ENCODE measurements at regions not wholly inside any gene's neighbourhood (a gene's known extent, or its start where the extent isn't known, plus 50 kb on each side); places are given as distances from the start of the nearest gene placed in this dataset.

GRCh38 chr6:1463751-1464426 lies 74.5 kb downstream of the FOXF2 start:
- DNase-seq: no peak
- Histone ChIP-seq H3K27ac (no peak overlapping the region), H3K4me3 (no peak overlapping the region), H3K36me3 (no peaks in the 10 kb centered on the region), H3K27me3 (no peaks in the 10 kb centered on the region), H3K4me1 (no peaks in the 10 kb centered on the region), H3K9me3 (no peaks in the 10 kb centered on the region)
- TF ChIP-seq CTCF (IDR thresholded peaks at IDR 0.05) (no peak), POLR2A (IDR thresholded peaks at IDR 0.05) (no peak)

GRCh38 chr6:1464781-1465370 lies 75.5 kb downstream of the FOXF2 start:
- no peak overlapping the region for H3K4me3 ChIP-seq
- TF ChIP-seq CTCF (IDR thresholded peaks at IDR 0.05) (no peak), POLR2A (IDR thresholded peaks at IDR 0.05) (no peak)
- H3K27ac ChIP-seq: no peak overlapping the region
- no peaks in the 10 kb centered on the region for H3K36me3 ChIP-seq
- no peaks in the 10 kb centered on the region for H3K4me1 ChIP-seq
- H3K27me3 ChIP-seq: no peaks in the 10 kb centered on the region
- H3K9me3 ChIP-seq: no peaks in the 10 kb centered on the region
- DNase-seq: no peak

GRCh38 chr6:1468126-1468525 lies 78.8 kb downstream of the FOXF2 start:
- H3K36me3 ChIP-seq: no peaks in the 10 kb centered on the region
- no peak for DNase-seq
- no peak overlapping the region for H3K4me3 ChIP-seq
- H3K27ac ChIP-seq: no peak overlapping the region
- no peaks in the 10 kb centered on the region for H3K4me1 ChIP-seq
- no peak for TF ChIP-seq POLR2A (IDR thresholded peaks at IDR 0.05)
- no peak for TF ChIP-seq CTCF (IDR thresholded peaks at IDR 0.05)
- H3K9me3 ChIP-seq: no peaks in the 10 kb centered on the region
- no peaks in the 10 kb centered on the region for H3K27me3 ChIP-seq

- no peaks in the 10 kb centered on the region for H3K27me3 ChIP-seq
- no peaks in the 10 kb centered on the region for H3K9me3 ChIP-seq
- H3K4me3 ChIP-seq: no peak overlapping the region
- TF ChIP-seq POLR2A (IDR thresholded peaks at IDR 0.05) (no peak), CTCF (IDR thresholded peaks at IDR 0.05) (no peak)
- DNase-seq: no peak
- no peak overlapping the region for H3K27ac ChIP-seq
- no peaks in the 10 kb centered on the region for H3K36me3 ChIP-seq
- no peaks in the 10 kb centered on the region for H3K4me1 ChIP-seq
Measured at GRCh38 chr6:1470040-1470439, 80.7 kb downstream of the FOXF2 start.

DNA sequence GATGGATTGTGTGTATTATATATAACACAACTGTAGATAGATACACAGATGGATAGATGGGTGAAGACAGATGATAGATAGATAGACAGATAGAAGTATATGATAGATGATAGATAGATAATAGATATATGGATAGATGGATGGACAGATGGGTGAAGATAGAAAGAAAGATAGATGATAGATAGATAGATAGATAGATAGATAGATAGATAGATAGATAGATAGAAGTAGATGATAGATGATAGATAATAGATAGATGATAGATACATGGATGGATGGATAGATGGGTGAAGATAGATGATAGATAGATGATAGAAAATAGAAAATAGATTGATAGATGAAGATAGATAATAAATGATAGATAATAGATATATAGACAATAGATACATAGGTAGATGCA lies 83.3 kb downstream of the FOXF2 start:
- Histone ChIP-seq H3K4me3 (no peak overlapping the region), H3K9me3 (no peaks in the 10 kb centered on the region), H3K36me3 (no peaks in the 10 kb centered on the region), H3K27ac (no peak overlapping the region), H3K27me3 (no peaks in the 10 kb centered on the region), H3K4me1 (no peaks in the 10 kb centered on the region)
- TF ChIP-seq POLR2A (IDR thresholded peaks at IDR 0.05) (no peak), CTCF (IDR thresholded peaks at IDR 0.05) (no peak)
- no peak for DNase-seq

Data from Peyer's patch (tissue), 4 donors.